HG02623 (cell line): ENCODE measurements at regions not wholly inside any gene's neighbourhood (a gene's known extent, or its start where the extent isn't known, plus 50 kb on each side); places are given as distances from the start of the nearest gene placed in this dataset.

Source experiments
- ATAC-seq: cut with Tn5 transposase; IDR thresholded peaks from one replicate; pipeline ENCODE4 v1.9.1; 2021; ENCODE audit warnings: moderate library complexity; ENCODE audit not compliant: unreplicated experiment

GRCh38 chr7:12120632-12121031 is 90.5 kb upstream of the TMEM106B start:
- no peak for ATAC-seq

- ATAC-seq = no peak
These were observed 87.9 kb upstream of the TMEM106B start for GRCh38 chr7:12123172-12123571.

GRCh38 chr7:12124028-12124427 is 87.1 kb upstream of the TMEM106B start:
- no peak for ATAC-seq

- no peak for ATAC-seq
These were observed 83.6 kb upstream of the TMEM106B start for GRCh38 chr7:12127455-12127854.

- no peak for ATAC-seq
These were observed 80.5 kb upstream of the TMEM106B start for GRCh38 chr7:12130609-12131008.

GRCh38 chr7:12131122-12131521 is 80.0 kb upstream of the TMEM106B start:
- ATAC-seq = no peak

GRCh38 chr7:12133865-12134264 is 77.2 kb upstream of the TMEM106B start:
- no peak for ATAC-seq

- ATAC-seq = no peak
These were observed 74.6 kb upstream of the TMEM106B start for GRCh38 chr7:12136523-12136922.

GRCh38 chr7:12137283-12137682 is 73.8 kb upstream of the TMEM106B start:
- ATAC-seq = no peak

- ATAC-seq = no peak
These were observed 72.7 kb upstream of the TMEM106B start for GRCh38 chr7:12138421-12138820.

GRCh38 chr7:12139416-12139815 is 71.7 kb upstream of the TMEM106B start:
- ATAC-seq = no peak

GRCh38 chr7:12146813-12147212 is 64.3 kb upstream of the TMEM106B start:
- no peak for ATAC-seq

GRCh38 chr7:12152196-12152918 is 58.7 kb upstream of the TMEM106B start:
- no peak for ATAC-seq

- ATAC-seq = no peak
These were observed 57.0 kb upstream of the TMEM106B start for GRCh38 chr7:12154119-12154518.

GRCh38 chr7:12157517-12157916 is 53.6 kb upstream of the TMEM106B start:
- no peak for ATAC-seq

- no peak for ATAC-seq
These were observed 52.6 kb upstream of the TMEM106B start for GRCh38 chr7:12158334-12159060.

GRCh38 chr7:12161146-12161545 is 49.9 kb upstream of the TMEM106B start:
- ATAC-seq = no peak
